ENCODE measurements at regions not wholly inside any gene's neighbourhood (a gene's known extent, or its start where the extent isn't known, plus 50 kb on each side); places are given as distances from the start of the nearest gene placed in this dataset.

GRCh38 chr7:156386097-156386496 is 254.5 kb upstream of the RNF32 start:
- TF ChIP-seq EZH2 (IDR thresholded peaks at IDR 0.05; ENCODE audit: borderline replicate concordance, insufficient read depth, low read depth, low read length, poor library complexity, severe bottlenecking): no peak
- no peak for TF ChIP-seq CTCF (IDR thresholded peaks at IDR 0.05)

Measured in B cell (primary cell).